ENCODE measurements at regions not wholly inside any gene's neighbourhood (a gene's known extent, or its start where the extent isn't known, plus 50 kb on each side); places are given as distances from the start of the nearest gene placed in this dataset.

DNA sequence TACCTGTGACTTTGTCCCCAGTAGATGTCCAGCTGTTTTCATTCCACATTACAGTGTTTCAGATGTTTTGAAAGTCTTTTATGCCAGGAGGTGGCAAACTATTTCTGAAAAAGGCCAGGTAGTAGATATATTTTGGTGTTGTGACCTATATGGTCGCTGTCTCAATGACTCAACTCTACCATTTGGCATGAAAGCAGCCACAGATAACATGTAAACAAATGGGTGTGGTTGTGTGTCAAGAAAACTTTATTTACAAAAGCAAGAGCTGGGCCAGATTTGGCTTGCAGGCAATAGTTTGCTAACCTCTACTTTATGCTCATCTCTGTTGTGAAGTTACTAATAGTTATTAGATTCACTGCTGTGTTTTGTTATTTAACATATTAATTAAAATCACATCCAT is 728.7 kb upstream of the EEF2KMT start:
- TF ChIP-seq CTCF (IDR thresholded peaks at IDR 0.05) (no peak), POLR2A (IDR thresholded peaks at IDR 0.05) (no peak), POLR2AphosphoS5 (IDR thresholded peaks at IDR 0.05) (no peak)
